ENCODE measurements at regions not wholly inside any gene's neighbourhood (a gene's known extent, or its start where the extent isn't known, plus 50 kb on each side); places are given as distances from the start of the nearest gene placed in this dataset.
"Not testable (repeated sequence)": the region's sequence is repeated elsewhere in the genome, so short reads cannot be mapped to it uniquely, and the experiment has no call there.

DNA sequence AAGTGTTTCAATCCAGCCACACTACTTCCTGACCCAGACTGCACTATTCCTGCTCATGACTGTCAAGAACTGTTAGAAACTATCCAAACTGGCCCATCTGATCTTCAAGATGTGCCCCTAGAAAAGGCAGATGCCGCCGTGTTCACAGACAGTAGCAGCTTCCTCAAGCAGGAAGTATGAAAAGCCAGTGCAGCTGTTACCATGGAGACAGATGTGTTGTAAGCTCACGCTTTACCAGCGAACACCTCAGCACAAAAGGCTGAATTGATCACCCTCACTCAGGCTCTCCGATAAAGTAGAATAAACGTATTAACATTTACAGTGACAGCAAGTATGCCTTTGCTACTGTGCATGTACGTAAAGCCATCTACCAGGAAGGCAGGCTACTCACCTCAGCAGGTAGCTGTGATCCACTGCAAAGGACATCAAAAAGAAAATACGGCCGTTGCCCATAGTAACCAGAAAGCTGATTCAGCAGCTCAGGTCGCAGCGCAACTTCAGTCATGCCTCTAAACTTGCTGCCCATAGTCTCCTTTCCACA lies 132.9 kb upstream of the ROPN1B start:
- not testable (repeated sequence) for TF ChIP-seq SP1 (IDR thresholded peaks at IDR 0.05); SUZ12 (IDR thresholded peaks at IDR 0.05); BHLHE40 (IDR thresholded peaks at IDR 0.05; ENCODE audit: borderline replicate concordance)
